HepG2 (cell line): ENCODE measurements at regions not wholly inside any gene's neighbourhood (a gene's known extent, or its start where the extent isn't known, plus 50 kb on each side); places are given as distances from the start of the nearest gene placed in this dataset.
A peak's percentile ranks its signal among the peaks of the same experiment; 100 is the strongest.

ENCODE experiments used
- ATAC-seq: fragments of 200-7000 bp; cut with Tn5 transposase; 3 replicates; pipeline ENCODE4 v1.9.1; 2020; ENCODE audit warnings: mild to moderate bottlenecking, moderate library complexity
- BruUV-seq: library from RNA; stranded (reverse); fragments of 400-500 nt; replicated peaks from 2 replicates; lab custom pipeline; 2021; lab: Mats Ljungman, UMichigan
- CTCF ChIA-PET: fragments of 300-600 bp; formaldehyde crosslinking; extraction: SDS; loops from one replicate; lab custom pipeline; 2021; ENCODE audit warnings: low total read pairs, inconsistent platforms, low intra/inter-chr PET ratio; lab: Yijun Ruan, JAX
- POLR2A ChIA-PET: fragments of 350-600 bp; sonication (Branson Sonifier 250); formaldehyde crosslinking; loops from one replicate; lab custom pipeline; 2020; ENCODE audit warnings: antibody characterized with exemption, inconsistent platforms; lab: Yijun Ruan, JAX
- DNase-seq: peaks from one replicate; pipeline ENCODE4 v3.0.0-alpha.2; 2015; ENCODE audit warnings: low spot score
- FAIRE-seq: peaks from 3 replicates; lab custom pipeline; 2011; peaks lifted over from hg19 to GRCh38; lab: Jason Lieb, UNC
- H2AFZ ChIP-seq: one replicate; pipeline ENCODE4 v1.6.1; 2011; ENCODE audit warnings: low read length, inconsistent platforms
- H3K27ac ChIP-seq: fragments of 300-600 bp; 3 replicates; pipeline ENCODE4 v1.8.0; 2011; ENCODE audit warnings: mixed run types, mild to moderate bottlenecking, mixed read lengths, low read length, inconsistent platforms; ENCODE audit not compliant: insufficient read depth; ENCODE audit errors: extremely low read length
- H3K27me3 ChIP-seq, 2 experiments: fragments of 200-600 bp in 1 of 2; 2 replicates in 1 of 2; 3 replicates in 1 of 2; pipeline versions ENCODE4 v1.6.0 to v1.8.0; 2011; ENCODE audit warnings: low read length in 2 of 2, mild to moderate bottlenecking in 2 of 2, moderate library complexity in 2 of 2, inconsistent platforms in 1 of 2; ENCODE audit not compliant: insufficient read depth in 2 of 2, control insufficient read depth in 1 of 2
- H3K36me3 ChIP-seq, 2 experiments: fragments of 200-600 bp in 1 of 2; replicated peaks in 1 of 2; 2 replicates in 1 of 2; 3 replicates in 1 of 2; pipeline versions ENCODE4 v1.5.1 to v1.8.0; 2011; ENCODE audit warnings: low read length in 2 of 2, inconsistent platforms in 1 of 2; ENCODE audit not compliant: insufficient read depth in 2 of 2, control insufficient read depth in 1 of 2
- H3K4me1 ChIP-seq: 2 replicates; pipeline ENCODE4 v1.5.1; 2012; ENCODE audit warnings: low read length, inconsistent platforms; ENCODE audit not compliant: insufficient read depth
- H3K4me2 ChIP-seq: 2 replicates; pipeline ENCODE4 v1.6.0; 2011; ENCODE audit warnings: low read depth, low read length, inconsistent platforms
- H3K4me3 ChIP-seq, 3 experiments: fragments of 200-600 bp in 1 of 3; sonication (generic), shearing (Covaris generic) in 1 of 3; replicated peaks in 1 of 3; 2 replicates each; pipeline ENCODE4 v1.5.1; 2011 to 2016; ENCODE audit warnings: low read length in 3 of 3, inconsistent platforms in 2 of 3, low read depth in 2 of 3, mild to moderate bottlenecking in 2 of 3, control low read depth in 1 of 3, mixed read lengths in 1 of 3; ENCODE audit not compliant: insufficient read depth in 1 of 3
- H3K79me2 ChIP-seq: one replicate; pipeline ENCODE4 v1.6.1; 2011; ENCODE audit warnings: low read length, inconsistent platforms; ENCODE audit not compliant: insufficient read depth
- H3K9ac ChIP-seq: 2 replicates; pipeline ENCODE4 v1.6.0; 2011; ENCODE audit warnings: mild to moderate bottlenecking, low read depth, low read length, inconsistent platforms; ENCODE audit not compliant: insufficient read depth
- H3K9me3 ChIP-seq: 2 replicates; pipeline ENCODE4 v1.5.1; 2012; ENCODE audit warnings: mild to moderate bottlenecking, low read length
- H4K20me1 ChIP-seq: 2 replicates; pipeline ENCODE4 v1.6.0; 2011; ENCODE audit warnings: inconsistent platforms, mild to moderate bottlenecking, low read length, moderate library complexity; ENCODE audit not compliant: insufficient read depth
- ARID5B ChIP-seq: IDR thresholded peaks from 2 replicates; pipeline ENCODE4 v1.4.0; 2020; ENCODE audit warnings: mild to moderate bottlenecking, missing genetic modification reagents
- ATAD3A ChIP-seq: sonication (generic); formaldehyde crosslinking; IDR thresholded peaks from 2 replicates; pipeline ENCODE4 v1.4.0; 2020; ENCODE audit warnings: missing genetic modification reagents
- CHCHD3 ChIP-seq: sonication (generic); formaldehyde crosslinking; IDR thresholded peaks from 2 replicates; pipeline ENCODE4 v1.8.0; 2022; ENCODE audit warnings: mild to moderate bottlenecking, missing genetic modification reagents, moderate library complexity
- ETV5 ChIP-seq: IDR thresholded peaks from 2 replicates; pipeline ENCODE4 v1.6.1; 2018; ENCODE audit warnings: missing biosample characterization, missing genetic modification reagents, inconsistent platforms, borderline replicate concordance
- FLYWCH1 ChIP-seq: sonication (generic); formaldehyde crosslinking; IDR thresholded peaks from 2 replicates; pipeline ENCODE4 v1.8.1; 2023; ENCODE audit warnings: mild to moderate bottlenecking, missing genetic modification reagents
- FOXA3 ChIP-seq: IDR thresholded peaks from 2 replicates; pipeline ENCODE4 v1.6.1; 2016; ENCODE audit warnings: missing genetic modification reagents, missing compliant biosample characterization
- HNRNPL ChIP-seq: fragments of 200-400 bp; formaldehyde crosslinking; IDR thresholded peaks from 2 replicates; pipeline ENCODE4 v1.6.1; 2017; ENCODE audit warnings: mild to moderate bottlenecking, low read depth, low read length
- MAZ ChIP-seq, 2 experiments: sonication (generic) in 1 of 2; formaldehyde crosslinking in 1 of 2; IDR thresholded peaks; 2 replicates each; pipeline versions ENCODE4 v1.5.0 to v1.6.1; 2012 to 2020; ENCODE audit warnings: low read depth in 2 of 2, mild to moderate bottlenecking in 2 of 2, borderline replicate concordance in 1 of 2, improper control_type of control experiment in 1 of 2, low read length in 1 of 2, missing genetic modification reagents in 1 of 2, moderate library complexity in 1 of 2
- NR2F6 ChIP-seq, 2 experiments: IDR thresholded peaks; 2 replicates each; pipeline ENCODE4 v1.6.1; 2016; ENCODE audit warnings: antibody characterized with exemption in 1 of 2, mild to moderate bottlenecking in 1 of 2
- RERE ChIP-seq: IDR thresholded peaks from 2 replicates; pipeline ENCODE4 v1.6.1; 2016; ENCODE audit warnings: low read depth, missing genetic modification reagents, missing compliant biosample characterization
- THRA ChIP-seq: sonication (generic); formaldehyde crosslinking; IDR thresholded peaks from 2 replicates; pipeline ENCODE4 v1.4.0; 2020; ENCODE audit warnings: missing genetic modification reagents, borderline replicate concordance
- ZNF607 ChIP-seq: sonication (generic); formaldehyde crosslinking; IDR thresholded peaks from 2 replicates; pipeline ENCODE4 v1.5.1; 2020; ENCODE audit warnings: missing genetic modification reagents, mild to moderate bottlenecking, borderline replicate concordance
- ZSCAN9 ChIP-seq: IDR thresholded peaks from 2 replicates; pipeline ENCODE4 v1.6.1; 2016; ENCODE audit warnings: borderline replicate concordance
- WGBS: methylation state at CpG from one replicate; pipeline ENCODE4 v1.1.6; 2017; ENCODE audit warnings: low lambda C conversion rate; 5-methylcytosine and 5-hydroxymethylcytosine counted together
- in situ Hi-C: cut with HindIII; loops from 2 replicates; pipeline ENCODE4 v1.10.0; 2017; ENCODE audit warnings: low pct_unique_long_range_greater_than_20kb; ENCODE audit not compliant: extremely low pct_ligation_motif_present
- intact Hi-C: fragments of 100-400 bp; cut with micrococcal nuclease; formaldehyde crosslinking; loops from one replicate; pipeline ENCODE4 v1.10.0; 2022; ENCODE audit not compliant: unreplicated experiment

- WGBS = 0% methylated on average over 1 of the region's 3 CpGs
- Histone ChIP-seq H3K9me3 (no peaks in the 10 kb centered on the region), H3K27ac (no peak overlapping the region), H3K4me3 (peak overlapping the region in 1 of 3 experiments; percentile 19; a peak in 1 of 6 replicates), H3K9ac (no peak overlapping the region), H3K36me3 (no peaks in the 10 kb centered on the region), H3K79me2 (no peaks in the 10 kb centered on the region), H3K4me2 (peak overlapping the region; percentile 54), H4K20me1 (no peaks in the 10 kb centered on the region), H3K4me1 (peaks cover 42% of the 10 kb centered on the region), H2AFZ (no peak overlapping the region), H3K27me3 (peaks cover 0 to 6% of the 10 kb centered on the region in 2 experiments; a peak in 3 of 5 replicates)
- peak; percentile 80 for FAIRE-seq
- intact Hi-C loops = no loop called here
- peak; percentile 80 for ATAC-seq
- no TSS peak for BruUV-seq
- in situ Hi-C loops = no loop called here
- CTCF ChIA-PET = no interaction called here
- DNase-seq = peak; percentile 83
- POLR2A ChIA-PET = no interaction called here
- TF ChIP-seq ATAD3A (no peak), ZSCAN9 (CRISPR knock-in tag) (no peak), HNRNPL (no peak), ZNF607 (CRISPR knock-in tag) (no peak), FOXA3 (no peak), FLYWCH1 (CRISPR knock-in tag) (no peak), MAZ (IDR thresholded peaks at IDR 0.05; ENCODE audit: borderline replicate concordance, low read depth, low read length) (0 out of 2 replicates have a peak, but pooled peaks have one; percentile 13), MAZ (CRISPR knock-in tag; IDR thresholded peaks at IDR 0.05; ENCODE audit: low read depth) (no peak), ARID5B (peak; percentile 51), THRA (CRISPR knock-in tag) (peak; percentile 44; the same call in 1 of the 2 replicates), CHCHD3 (CRISPR knock-in tag) (no peak), NR2F6 (IDR thresholded peaks at IDR 0.05) (peak; percentile 94), NR2F6 (CRISPR knock-in tag; IDR thresholded peaks at IDR 0.05) (peak; percentile 94), RERE (CRISPR knock-in tag) (no peak), ETV5 (CRISPR knock-in tag) (peak; percentile 43; the same call in 1 of the 2 replicates)
Observed at GRCh38 chr2:9703701-9704221, 73.0 kb upstream of the YWHAQ start.
